VCaP (cell line): ENCODE measurements at regions not wholly inside any gene's neighbourhood (a gene's known extent, or its start where the extent isn't known, plus 50 kb on each side); places are given as distances from the start of the nearest gene placed in this dataset.

ENCODE experiments used
- H3K27ac ChIP-seq: fragments of 450-650 bp; 2 replicates; pipeline ENCODE4 v1.5.1; 2017
- CTCF ChIP-seq: fragments of 450-650 bp; conservative IDR thresholded peaks from 2 replicates; pipeline ENCODE4 v1.5.1; 2017; ENCODE audit warnings: mild to moderate bottlenecking, moderate library complexity

- no peak for TF ChIP-seq CTCF
- no peak overlapping the region for H3K27ac ChIP-seq
Observed at GRCh38 chr13:26951581-26952177, 191.1 kb upstream of the GPR12 start.

- H3K27ac ChIP-seq: no peak overlapping the region
- TF ChIP-seq CTCF: no peak
Observed at GRCh38 chr13:26950968-26951367, 190.4 kb upstream of the GPR12 start.

- H3K27ac ChIP-seq: peak overlapping the region; percentile 11; the same call in 1 of the 2 replicates
- TF ChIP-seq CTCF: no peak
Observed at GRCh38 chr13:26950546-26950945, 190.0 kb upstream of the GPR12 start.

GRCh38 chr13:26949701-26950502, 189.3 kb upstream of the GPR12 start:
- no peak for TF ChIP-seq CTCF
- H3K27ac ChIP-seq: peak overlapping the region; percentile 11; the same call in 1 of the 2 replicates

GRCh38 chr13:26948353-26948752, 187.8 kb upstream of the GPR12 start:
- no peak for TF ChIP-seq CTCF
- H3K27ac ChIP-seq: no peak overlapping the region

- H3K27ac ChIP-seq: no peak overlapping the region
- TF ChIP-seq CTCF: peak; percentile 96
Observed at GRCh38 chr13:26946684-26947343, 186.2 kb upstream of the GPR12 start.

- H3K27ac ChIP-seq: no peak overlapping the region
- no peak for TF ChIP-seq CTCF
Observed at GRCh38 chr13:26943748-26944147, 183.2 kb upstream of the GPR12 start.
